ENCODE measurements at regions not wholly inside any gene's neighbourhood (a gene's known extent, or its start where the extent isn't known, plus 50 kb on each side); places are given as distances from the start of the nearest gene placed in this dataset.
"Not testable (repeated sequence)": the region's sequence is repeated elsewhere in the genome, so short reads cannot be mapped to it uniquely, and the experiment has no call there.

- Mint-ChIP-seq H3K4me1 (no peaks in the 10 kb centered on the region), H3K27me3 (no peaks in the 10 kb centered on the region), H3K9me3 (no peaks in the 10 kb centered on the region), H3K4me3 (no peak overlapping the region), H3K27ac (no peak overlapping the region), H3K36me3 (ENCODE audit: low read depth) (no peaks in the 10 kb centered on the region)
- DNase-seq = no peak
- ChIA-PET POLR2A (no interaction called here), CTCF (no interaction called here)
These were observed 123.8 kb upstream of the FGF3 start for GRCh38 chr11:69943066-69943465.

GRCh38 chr11:69943506-69943905, 124.3 kb upstream of the FGF3 start:
- H3K27me3 Mint-ChIP-seq = no peaks in the 10 kb centered on the region
- no peaks in the 10 kb centered on the region for H3K36me3 Mint-ChIP-seq (ENCODE audit: low read depth)
- CTCF ChIA-PET = no interaction called here
- no peak for DNase-seq
- no peaks in the 10 kb centered on the region for H3K9me3 Mint-ChIP-seq
- H3K4me3 Mint-ChIP-seq = no peak overlapping the region
- H3K27ac Mint-ChIP-seq = no peak overlapping the region
- H3K4me1 Mint-ChIP-seq = no peaks in the 10 kb centered on the region
- POLR2A ChIA-PET = no interaction called here

- Mint-ChIP-seq H3K27me3 (no peaks in the 10 kb centered on the region), H3K4me3 (no peak overlapping the region), H3K9me3 (no peaks in the 10 kb centered on the region), H3K4me1 (no peaks in the 10 kb centered on the region), H3K27ac (no peak overlapping the region), H3K36me3 (ENCODE audit: low read depth) (no peaks in the 10 kb centered on the region)
- CTCF ChIA-PET = no interaction called here
- POLR2A ChIA-PET = no interaction called here
- DNase-seq = no peak
These were observed 125.1 kb upstream of the FGF3 start for GRCh38 chr11:69944146-69944795.

- DNase-seq = no peak
- POLR2A ChIA-PET = no interaction called here
- no peak overlapping the region for H3K27ac Mint-ChIP-seq
- no peak overlapping the region for H3K4me3 Mint-ChIP-seq
- H3K9me3 Mint-ChIP-seq = no peaks in the 10 kb centered on the region
- no peaks in the 10 kb centered on the region for H3K4me1 Mint-ChIP-seq
- H3K36me3 Mint-ChIP-seq (ENCODE audit: low read depth) = no peaks in the 10 kb centered on the region
- no peaks in the 10 kb centered on the region for H3K27me3 Mint-ChIP-seq
- CTCF ChIA-PET = no interaction called here
These were observed 125.9 kb upstream of the FGF3 start for GRCh38 chr11:69945157-69945556.

GRCh38 chr11:69947059-69947792, 128.0 kb upstream of the FGF3 start:
- Mint-ChIP-seq H3K36me3 (ENCODE audit: low read depth) (no peaks in the 10 kb centered on the region), H3K4me3 (no peak overlapping the region), H3K27me3 (no peaks in the 10 kb centered on the region), H3K27ac (no peak overlapping the region), H3K9me3 (peaks cover 3% of the 10 kb centered on the region), H3K4me1 (no peaks in the 10 kb centered on the region)
- ChIA-PET CTCF (no interaction called here), POLR2A (no interaction called here)
- DNase-seq = no peak

- H3K4me1 Mint-ChIP-seq = no peaks in the 10 kb centered on the region
These were observed 128.6 kb upstream of the FGF3 start for GRCh38 chr11:69947793-69948255.

GRCh38 chr11:69948256-69949141, 129.3 kb upstream of the FGF3 start:
- Mint-ChIP-seq H3K27me3 (no peaks in the 10 kb centered on the region), H3K27ac (no peak overlapping the region), H3K4me3 (no peak overlapping the region), H3K9me3 (peaks cover 3% of the 10 kb centered on the region), H3K4me1 (no peaks in the 10 kb centered on the region), H3K36me3 (ENCODE audit: low read depth) (no peaks in the 10 kb centered on the region)
- ChIA-PET CTCF (no interaction called here), POLR2A (no interaction called here)
- DNase-seq = no peak

More at GRCh38 chr11:69947793-69948255, 128.6 kb upstream of the FGF3 start:
- ChIA-PET CTCF (no interaction called here), POLR2A (no interaction called here)
- Mint-ChIP-seq H3K36me3 (ENCODE audit: low read depth) (no peaks in the 10 kb centered on the region), H3K9me3 (peaks cover 3% of the 10 kb centered on the region), H3K27me3 (no peaks in the 10 kb centered on the region), H3K4me3 (no peak overlapping the region), H3K27ac (no peak overlapping the region)
- DNase-seq = no peak

GRCh38 chr11:69949327-69949726, 128.8 kb upstream of the ANO1 start:
- no peak overlapping the region for H3K4me3 Mint-ChIP-seq
- no peak overlapping the region for H3K27ac Mint-ChIP-seq
- no peaks in the 10 kb centered on the region for H3K4me1 Mint-ChIP-seq
- H3K27me3 Mint-ChIP-seq = no peaks in the 10 kb centered on the region
- POLR2A ChIA-PET = no interaction called here
- DNase-seq = no peak
- peaks cover 3% of the 10 kb centered on the region for H3K9me3 Mint-ChIP-seq
- CTCF ChIA-PET = no interaction called here
- H3K36me3 Mint-ChIP-seq (ENCODE audit: low read depth) = no peaks in the 10 kb centered on the region

GRCh38 chr11:69950120-69950519, 128.0 kb upstream of the ANO1 start:
- POLR2A ChIA-PET = no interaction called here
- H3K36me3 Mint-ChIP-seq (ENCODE audit: low read depth) = no peaks in the 10 kb centered on the region

GRCh38 chr11:69950621-69951020, 127.5 kb upstream of the ANO1 start:
- ChIA-PET CTCF (no interaction called here), POLR2A (no interaction called here)
- Mint-ChIP-seq H3K4me3 (no peak overlapping the region), H3K36me3 (ENCODE audit: low read depth) (no peaks in the 10 kb centered on the region), H3K9me3 (peaks cover 3% of the 10 kb centered on the region), H3K27me3 (no peaks in the 10 kb centered on the region), H3K4me1 (no peaks in the 10 kb centered on the region), H3K27ac (no peak overlapping the region)
- DNase-seq = no peak

More at GRCh38 chr11:69950120-69950519, 128.0 kb upstream of the ANO1 start:
- Mint-ChIP-seq H3K4me1 (no peaks in the 10 kb centered on the region), H3K27me3 (no peaks in the 10 kb centered on the region), H3K27ac (no peak overlapping the region), H3K9me3 (peaks cover 3% of the 10 kb centered on the region), H3K4me3 (no peak overlapping the region)
- CTCF ChIA-PET = no interaction called here
- DNase-seq = peak; percentile 28

- ChIA-PET POLR2A (no interaction called here), CTCF (no interaction called here)
- Mint-ChIP-seq H3K36me3 (ENCODE audit: low read depth) (no peaks in the 10 kb centered on the region), H3K27ac (no peak overlapping the region), H3K27me3 (no peaks in the 10 kb centered on the region), H3K4me3 (no peak overlapping the region), H3K4me1 (no peaks in the 10 kb centered on the region), H3K9me3 (peaks cover 3% of the 10 kb centered on the region)
- DNase-seq = no peak
These were observed 126.3 kb upstream of the ANO1 start for GRCh38 chr11:69951821-69952220.

GRCh38 chr11:69952229-69952975, 125.7 kb upstream of the ANO1 start:
- H3K27ac Mint-ChIP-seq; H3K4me1 Mint-ChIP-seq; H3K9me3 Mint-ChIP-seq; H3K36me3 Mint-ChIP-seq (ENCODE audit: low read depth); CTCF ChIA-PET; H3K4me3 Mint-ChIP-seq; DNase-seq; POLR2A ChIA-PET; H3K27me3 Mint-ChIP-seq: not testable (repeated sequence)

- Mint-ChIP-seq H3K4me3 (no peak overlapping the region), H3K27me3 (no peaks in the 10 kb centered on the region), H3K27ac (no peak overlapping the region), H3K9me3 (peaks cover 3% of the 10 kb centered on the region), H3K4me1 (no peaks in the 10 kb centered on the region), H3K36me3 (ENCODE audit: low read depth) (no peaks in the 10 kb centered on the region)
- DNase-seq = no peak
- CTCF ChIA-PET = no interaction called here
- POLR2A ChIA-PET = no interaction called here
These were observed 124.8 kb upstream of the ANO1 start for GRCh38 chr11:69953356-69953755.
